22Rv1 (cell line): ENCODE measurements at regions not wholly inside any gene's neighbourhood (a gene's known extent, or its start where the extent isn't known, plus 50 kb on each side); places are given as distances from the start of the nearest gene placed in this dataset.

Source experiments
- CTCF ChIP-seq: fragments of 450-650 bp; IDR thresholded peaks from 2 replicates; pipeline ENCODE4 v1.5.1; 2017; ENCODE audit warnings: mild to moderate bottlenecking
- ZFX ChIP-seq: fragments of 450-650 bp; IDR thresholded peaks from 2 replicates; pipeline ENCODE4 v1.6.1; 2017; ENCODE audit warnings: antibody characterized with exemption, borderline replicate concordance

GRCh38 chr17:33811004-33811760 lies 443.9 kb upstream of the CCL2 start:
- TF ChIP-seq CTCF (no peak), ZFX (no peak)
